Astrocyte of the spinal cord (primary cell): ENCODE measurements at regions not wholly inside any gene's neighbourhood (a gene's known extent, or its start where the extent isn't known, plus 50 kb on each side); places are given as distances from the start of the nearest gene placed in this dataset.
"Not testable (repeated sequence)": the region's sequence is repeated elsewhere in the genome, so short reads cannot be mapped to it uniquely, and the experiment has no call there.

Source experiments
- DNase-seq: peaks from one replicate; pipeline ENCODE4 v3.0.0; 2011; ENCODE audit warnings: low read depth, low spot score
- H3K4me3 ChIP-seq: 2 replicates; pipeline ENCODE4 v1.5.1; 2011; ENCODE audit warnings: low read depth, mild to moderate bottlenecking, low read length, moderate library complexity
- CTCF ChIP-seq: IDR thresholded peaks from 2 replicates; pipeline ENCODE4 v1.5.1; 2012; ENCODE audit warnings: low read depth, mild to moderate bottlenecking, low read length, inconsistent platforms
- in situ Hi-C: cut with HindIII; loops from 2 replicates; pipeline ENCODE4 v1.10.0; 2017; ENCODE audit warnings: low sequenced_read_pairs

GRCh38 chr2:65754219-65754618 lies 321.8 kb upstream of the SPRED2 start:
- no peak overlapping the region for H3K4me3 ChIP-seq
- DNase-seq: peak; percentile 33
- in situ Hi-C loops: no loop called here
- no peak for TF ChIP-seq CTCF

- no peak for TF ChIP-seq CTCF
- DNase-seq: no peak
- in situ Hi-C loops: no loop called here
- no peak overlapping the region for H3K4me3 ChIP-seq
Observed at GRCh38 chr2:65751408-65751807, 319.0 kb upstream of the SPRED2 start.

- in situ Hi-C loops: no loop called here
- DNase-seq: peak; percentile 94
- TF ChIP-seq CTCF: no peak
- H3K4me3 ChIP-seq: no peak overlapping the region
Observed at GRCh38 chr2:65749545-65749944, 317.1 kb upstream of the SPRED2 start.

GRCh38 chr2:65747875-65748274 lies 315.5 kb upstream of the SPRED2 start:
- DNase-seq, in situ Hi-C loops, H3K4me3 ChIP-seq: not testable (repeated sequence)

GRCh38 chr2:65746931-65747675 lies 314.7 kb upstream of the SPRED2 start:
- no peak overlapping the region for H3K4me3 ChIP-seq
- in situ Hi-C loops: no loop called here
- DNase-seq: peak; percentile 37
- no peak for TF ChIP-seq CTCF

- in situ Hi-C loops: no loop called here
- DNase-seq: no peak
- TF ChIP-seq CTCF: no peak
- no peak overlapping the region for H3K4me3 ChIP-seq
Observed at GRCh38 chr2:65744477-65745200, 312.2 kb upstream of the SPRED2 start.

GRCh38 chr2:65742977-65743376 lies 310.6 kb upstream of the SPRED2 start:
- TF ChIP-seq CTCF: no peak
- DNase-seq: no peak
- no peak overlapping the region for H3K4me3 ChIP-seq
- in situ Hi-C loops: no loop called here
